ENCODE measurements at regions not wholly inside any gene's neighbourhood (a gene's known extent, or its start where the extent isn't known, plus 50 kb on each side); places are given as distances from the start of the nearest gene placed in this dataset.
A peak's percentile ranks its signal among the peaks of the same experiment; 100 is the strongest.

DNA sequence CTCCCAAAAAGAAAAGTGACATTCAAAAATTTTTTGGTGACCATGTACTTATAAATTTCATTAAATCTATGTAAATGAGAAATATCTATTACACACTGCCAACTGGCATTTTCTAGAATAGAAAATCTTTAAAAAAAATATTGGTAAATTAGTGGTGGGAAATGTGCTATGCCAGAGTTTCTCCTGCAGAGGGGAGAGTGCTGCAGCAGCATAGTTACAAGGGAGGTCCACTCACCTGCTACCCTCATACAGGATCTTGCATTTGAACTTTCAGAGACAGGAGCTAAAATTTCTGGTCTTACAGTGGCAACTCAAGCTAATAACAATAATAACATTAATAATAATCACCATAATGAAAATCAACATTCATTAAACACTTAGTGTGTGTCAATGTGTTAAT lies 459.6 kb downstream of the NSUN3 start:
- Histone ChIP-seq H3K4me1 (no peaks in the 10 kb centered on the region; the same call in 1 of the 2 replicates), H3K4me3 (ENCODE audit: low read depth, low read length) (no peak overlapping the region), H3K36me3 (no peaks in the 10 kb centered on the region), H3K9me3 (no peaks in the 10 kb centered on the region), H3K27me3 (no peaks in the 10 kb centered on the region)
- TF ChIP-seq, protein P1, sequence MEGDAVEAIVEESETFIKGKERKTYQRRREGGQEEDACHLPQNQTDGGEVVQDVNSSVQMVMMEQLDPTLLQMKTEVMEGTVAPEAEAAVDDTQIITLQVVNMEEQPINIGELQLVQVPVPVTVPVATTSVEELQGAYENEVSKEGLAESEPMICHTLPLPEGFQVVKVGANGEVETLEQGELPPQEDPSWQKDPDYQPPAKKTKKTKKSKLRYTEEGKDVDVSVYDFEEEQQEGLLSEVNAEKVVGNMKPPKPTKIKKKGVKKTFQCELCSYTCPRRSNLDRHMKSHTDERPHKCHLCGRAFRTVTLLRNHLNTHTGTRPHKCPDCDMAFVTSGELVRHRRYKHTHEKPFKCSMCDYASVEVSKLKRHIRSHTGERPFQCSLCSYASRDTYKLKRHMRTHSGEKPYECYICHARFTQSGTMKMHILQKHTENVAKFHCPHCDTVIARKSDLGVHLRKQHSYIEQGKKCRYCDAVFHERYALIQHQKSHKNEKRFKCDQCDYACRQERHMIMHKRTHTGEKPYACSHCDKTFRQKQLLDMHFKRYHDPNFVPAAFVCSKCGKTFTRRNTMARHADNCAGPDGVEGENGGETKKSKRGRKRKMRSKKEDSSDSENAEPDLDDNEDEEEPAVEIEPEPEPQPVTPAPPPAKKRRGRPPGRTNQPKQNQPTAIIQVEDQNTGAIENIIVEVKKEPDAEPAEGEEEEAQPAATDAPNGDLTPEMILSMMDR (IDR thresholded peaks at IDR 0.05; ENCODE audit: low read depth, low read length) = peak; percentile 61
- peak; percentile 8 for DNase-seq

DNA sequence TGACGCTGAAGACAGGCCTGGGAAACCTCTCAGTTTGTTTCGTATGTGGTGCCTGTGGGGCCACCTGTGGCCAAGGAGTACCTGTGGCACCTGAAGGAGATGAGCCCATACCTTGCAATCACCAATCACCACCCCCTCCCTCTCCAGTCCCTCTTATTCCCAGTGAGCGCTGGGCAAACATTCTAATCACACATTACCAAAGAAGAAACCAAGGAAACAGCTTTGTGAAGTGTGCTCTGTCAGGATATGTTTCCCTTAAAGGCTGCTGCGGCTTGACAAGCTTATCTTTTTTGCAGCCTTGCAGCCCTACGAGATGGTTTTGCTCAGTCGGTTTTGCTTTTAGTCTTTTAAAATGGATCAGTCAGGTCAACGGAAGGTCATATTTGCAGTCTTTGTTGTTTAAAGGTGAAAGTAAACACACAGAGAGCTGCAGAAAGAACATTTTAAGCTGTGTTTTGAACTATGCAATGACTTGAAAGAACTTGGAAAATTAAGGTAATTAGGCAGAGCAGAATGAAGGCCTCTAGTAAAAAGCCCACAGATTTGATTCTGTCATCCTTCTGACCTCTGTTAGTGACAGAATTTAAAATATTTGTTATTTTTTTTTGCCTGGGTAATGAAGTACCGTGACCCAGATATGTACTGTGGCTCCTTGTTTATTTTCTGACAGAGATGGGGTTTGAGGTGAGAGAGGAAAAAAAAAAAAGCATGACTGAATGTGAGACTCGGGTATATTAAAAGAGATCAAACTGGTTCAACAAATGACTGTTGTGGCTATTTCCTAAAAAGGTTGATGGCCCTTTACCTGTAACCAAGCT lies 461.4 kb downstream of the NSUN3 start:
- Histone ChIP-seq H3K4me1 (no peaks in the 10 kb centered on the region; the same call in 1 of the 2 replicates), H3K27me3 (no peaks in the 10 kb centered on the region), H3K9me3 (no peaks in the 10 kb centered on the region), H3K36me3 (no peaks in the 10 kb centered on the region), H3K4me3 (ENCODE audit: low read depth, low read length) (no peak overlapping the region)
- TF ChIP-seq, protein P1 (IDR thresholded peaks at IDR 0.05; ENCODE audit: low read depth, low read length) = no peak
- no peak for DNase-seq

DNA sequence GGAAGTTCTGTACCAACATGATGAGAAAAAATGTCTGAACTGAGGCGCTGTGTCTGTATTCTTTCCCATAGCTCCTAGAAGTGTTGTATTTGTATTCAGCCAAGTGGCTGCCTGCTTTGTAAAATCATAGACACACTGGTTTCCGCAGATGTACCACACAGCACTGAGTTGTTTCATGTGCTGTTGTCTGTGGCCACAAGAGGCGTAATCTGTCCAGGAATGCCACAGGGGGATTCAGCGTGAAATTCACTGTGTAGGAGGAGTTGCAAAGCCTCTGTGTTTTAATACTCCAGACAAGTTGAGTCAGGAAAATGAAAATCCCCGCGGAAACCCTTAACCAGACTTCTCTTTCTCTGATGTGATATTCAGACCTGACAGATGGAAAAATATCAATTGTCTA lies 462.2 kb downstream of the NSUN3 start:
- no peak overlapping the region for H3K4me3 ChIP-seq (ENCODE audit: low read depth, low read length)
- H3K27me3 ChIP-seq = no peaks in the 10 kb centered on the region
- no peaks in the 10 kb centered on the region for H3K36me3 ChIP-seq
- H3K4me1 ChIP-seq = no peaks in the 10 kb centered on the region; the same call in 1 of the 2 replicates
- TF ChIP-seq, protein P1 (IDR thresholded peaks at IDR 0.05; ENCODE audit: low read depth, low read length) = peak; percentile 73
- DNase-seq = peak; percentile 43
- no peaks in the 10 kb centered on the region for H3K9me3 ChIP-seq

DNA sequence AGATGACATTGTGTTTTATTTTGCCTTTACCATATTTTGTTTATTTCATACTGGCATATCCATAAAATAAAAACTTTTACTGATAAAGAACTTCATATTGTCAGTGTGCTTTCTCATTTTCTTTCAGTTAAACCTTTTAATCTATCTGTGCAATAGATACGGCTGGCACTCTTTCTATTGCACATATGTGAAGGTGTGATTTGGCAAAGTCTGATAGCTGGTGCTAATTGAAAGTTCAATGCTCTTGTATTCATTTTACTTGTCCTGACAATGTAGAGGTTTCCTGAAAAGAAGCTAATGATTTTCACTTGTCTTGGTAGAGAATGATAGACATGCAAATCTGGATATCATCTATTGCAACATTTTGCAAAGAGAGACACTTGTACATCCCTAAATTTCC lies 467.0 kb downstream of the NSUN3 start:
- TF ChIP-seq, protein P1 (IDR thresholded peaks at IDR 0.05; ENCODE audit: low read depth, low read length) = no peak
- H3K9me3 ChIP-seq = no peaks in the 10 kb centered on the region
- no peaks in the 10 kb centered on the region for H3K27me3 ChIP-seq
- H3K4me1 ChIP-seq = no peaks in the 10 kb centered on the region; the same call in 1 of the 2 replicates
- no peak overlapping the region for H3K4me3 ChIP-seq (ENCODE audit: low read depth, low read length)
- DNase-seq = no peak
- no peaks in the 10 kb centered on the region for H3K36me3 ChIP-seq

DNA sequence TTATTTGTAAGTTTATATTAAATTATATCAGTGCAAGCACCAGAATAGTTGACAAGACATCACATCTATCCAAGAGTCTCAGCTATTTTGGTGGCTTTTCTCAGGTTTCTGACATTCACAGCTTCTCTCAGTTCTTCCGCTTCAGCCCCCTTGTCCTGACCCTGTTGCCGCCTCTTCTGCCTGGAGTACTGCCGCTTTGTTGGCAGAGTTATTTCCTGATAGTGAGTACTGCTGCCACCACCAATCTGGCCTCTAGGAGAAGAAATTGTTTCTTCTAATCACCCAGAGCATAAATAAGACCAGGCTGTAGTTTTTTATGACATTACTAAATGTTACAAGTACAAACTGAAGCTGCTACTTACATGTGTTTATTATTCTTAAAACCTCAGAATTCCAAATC lies 470.1 kb downstream of the NSUN3 start:
- DNase-seq = no peak
- Histone ChIP-seq H3K36me3 (no peaks in the 10 kb centered on the region), H3K27me3 (no peaks in the 10 kb centered on the region), H3K9me3 (no peaks in the 10 kb centered on the region), H3K4me1 (no peaks in the 10 kb centered on the region), H3K4me3 (ENCODE audit: low read depth, low read length) (no peak overlapping the region)
- TF ChIP-seq, protein P1 (IDR thresholded peaks at IDR 0.05; ENCODE audit: low read depth, low read length) = no peak

DNA sequence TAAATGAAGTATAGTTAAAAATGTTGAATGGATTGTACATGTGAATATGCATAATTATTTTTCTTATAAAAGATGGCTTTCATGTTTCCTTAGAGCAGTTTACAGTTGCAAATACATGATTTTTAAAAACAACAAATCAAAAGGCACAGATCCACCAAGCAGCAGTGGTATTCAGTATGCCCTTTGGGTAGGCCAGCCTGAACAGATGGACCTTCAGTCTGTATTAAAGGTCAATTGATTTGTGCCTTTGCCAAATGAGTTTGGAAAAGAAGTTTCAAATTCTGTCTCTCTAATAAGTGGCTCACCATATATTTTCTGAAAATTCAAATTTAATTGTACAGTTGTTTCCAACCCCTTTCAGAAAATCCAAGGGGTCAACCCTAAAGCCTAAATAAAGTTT lies 477.1 kb downstream of the NSUN3 start:
- no peaks in the 10 kb centered on the region; the same call in 1 of the 2 replicates for H3K27me3 ChIP-seq
- no peak overlapping the region for H3K4me3 ChIP-seq (ENCODE audit: low read depth, low read length)
- H3K9me3 ChIP-seq = no peaks in the 10 kb centered on the region
- no peak for DNase-seq
- TF ChIP-seq, protein P1 (IDR thresholded peaks at IDR 0.05; ENCODE audit: low read depth, low read length) = no peak
- H3K4me1 ChIP-seq = no peaks in the 10 kb centered on the region
- H3K36me3 ChIP-seq = no peaks in the 10 kb centered on the region
